Duodenal mucosa (tissue), 2 donors: ENCODE measurements at regions not wholly inside any gene's neighbourhood (a gene's known extent, or its start where the extent isn't known, plus 50 kb on each side); places are given as distances from the start of the nearest gene placed in this dataset.

ENCODE experiments used
- H3K27ac ChIP-seq: one replicate; pipeline ENCODE4 v1.7.0; 2013; ENCODE audit warnings: low read depth, low read length
- H3K27me3 ChIP-seq, 2 donors: one replicate each; pipeline ENCODE4 v1.7.0; 2013; ENCODE audit warnings: low read length in 2 of 2, control low read depth in 1 of 2; ENCODE audit not compliant: insufficient read depth in 2 of 2, control insufficient read depth in 1 of 2
- H3K36me3 ChIP-seq, 2 donors: one replicate each; pipeline ENCODE4 v1.7.0; 2013; ENCODE audit warnings: low read length in 2 of 2, control low read depth in 1 of 2; ENCODE audit not compliant: insufficient read depth in 2 of 2, control insufficient read depth in 1 of 2
- H3K4me1 ChIP-seq, 2 donors: one replicate each; pipeline ENCODE4 v1.7.0; 2013; ENCODE audit warnings: low read length in 2 of 2, control low read depth in 1 of 2; ENCODE audit not compliant: insufficient read depth in 2 of 2, control insufficient read depth in 1 of 2
- H3K4me3 ChIP-seq, 2 donors: one replicate each; pipeline ENCODE4 v1.7.0; 2013; ENCODE audit warnings: low read length in 2 of 2, low read depth in 1 of 2
- H3K9ac ChIP-seq, 2 donors: one replicate each; pipeline ENCODE4 v1.7.0; 2013; ENCODE audit warnings: low read length in 2 of 2, low read depth in 1 of 2
- H3K9me3 ChIP-seq, 2 donors: one replicate each; pipeline ENCODE4 v1.7.0; 2013; ENCODE audit warnings: low read length in 2 of 2, control low read depth in 1 of 2; ENCODE audit not compliant: control insufficient read depth in 1 of 2

GRCh38 chr3:166478356-166478755 is 641.1 kb upstream of the BCHE start:
- no peaks in the 10 kb centered on the region for H3K36me3 ChIP-seq
- no peaks in the 10 kb centered on the region for H3K9me3 ChIP-seq
- no peak overlapping the region for H3K27ac ChIP-seq
- no peaks in the 10 kb centered on the region for H3K4me1 ChIP-seq
- no peak overlapping the region for H3K9ac ChIP-seq
- no peaks in the 10 kb centered on the region for H3K27me3 ChIP-seq
- no peak overlapping the region for H3K4me3 ChIP-seq

GRCh38 chr3:166473501-166473900 is 636.3 kb upstream of the BCHE start:
- Histone ChIP-seq H3K9me3 (no peaks in the 10 kb centered on the region), H3K27ac (no peak overlapping the region), H3K9ac (no peak overlapping the region), H3K36me3 (no peaks in the 10 kb centered on the region), H3K4me3 (no peak overlapping the region), H3K27me3 (no peaks in the 10 kb centered on the region), H3K4me1 (no peaks in the 10 kb centered on the region)

- H3K9ac ChIP-seq: no peak overlapping the region
- no peaks in the 10 kb centered on the region for H3K9me3 ChIP-seq
- H3K27ac ChIP-seq: no peak overlapping the region
- H3K4me3 ChIP-seq: no peak overlapping the region
- H3K27me3 ChIP-seq: no peaks in the 10 kb centered on the region
- H3K36me3 ChIP-seq: no peaks in the 10 kb centered on the region
- H3K4me1 ChIP-seq: no peaks in the 10 kb centered on the region
Observed at GRCh38 chr3:166472015-166472414, 634.8 kb upstream of the BCHE start.

GRCh38 chr3:166471074-166471767 is 634.0 kb upstream of the BCHE start:
- no peak overlapping the region for H3K9ac ChIP-seq
- H3K9me3 ChIP-seq: no peaks in the 10 kb centered on the region
- no peak overlapping the region for H3K27ac ChIP-seq
- no peaks in the 10 kb centered on the region for H3K27me3 ChIP-seq
- no peaks in the 10 kb centered on the region for H3K36me3 ChIP-seq
- H3K4me3 ChIP-seq: no peak overlapping the region
- no peaks in the 10 kb centered on the region for H3K4me1 ChIP-seq

- H3K9me3 ChIP-seq: no peaks in the 10 kb centered on the region
- H3K27me3 ChIP-seq: no peaks in the 10 kb centered on the region
- H3K27ac ChIP-seq: no peak overlapping the region
- no peaks in the 10 kb centered on the region for H3K36me3 ChIP-seq
- peaks cover 0 to 19% of the 10 kb centered on the region in 2 donors for H3K4me1 ChIP-seq
- no peak overlapping the region for H3K9ac ChIP-seq
- H3K4me3 ChIP-seq: no peak overlapping the region
Observed at GRCh38 chr3:166462891-166463470, 625.8 kb upstream of the BCHE start.

GRCh38 chr3:166461626-166462025 is 624.4 kb upstream of the BCHE start:
- peak overlapping the region; percentile 14 to 35 for H3K4me3 ChIP-seq
- H3K36me3 ChIP-seq: no peaks in the 10 kb centered on the region
- peaks cover 0 to 19% of the 10 kb centered on the region in 2 donors for H3K4me1 ChIP-seq
- H3K9ac ChIP-seq: no peak overlapping the region
- H3K9me3 ChIP-seq: no peaks in the 10 kb centered on the region
- no peaks in the 10 kb centered on the region for H3K27me3 ChIP-seq
- H3K27ac ChIP-seq: no peak overlapping the region

- H3K4me1 ChIP-seq: peaks cover 0 to 8% of the 10 kb centered on the region in 2 donors
- no peaks in the 10 kb centered on the region for H3K9me3 ChIP-seq
- H3K27me3 ChIP-seq: no peaks in the 10 kb centered on the region
- H3K9ac ChIP-seq: no peak overlapping the region
- no peak overlapping the region for H3K27ac ChIP-seq
- H3K4me3 ChIP-seq: no peak overlapping the region
- H3K36me3 ChIP-seq: no peaks in the 10 kb centered on the region
Observed at GRCh38 chr3:166457382-166457781, 620.2 kb upstream of the BCHE start.

- H3K36me3 ChIP-seq: no peaks in the 10 kb centered on the region
- H3K27ac ChIP-seq: no peak overlapping the region
- no peaks in the 10 kb centered on the region for H3K9me3 ChIP-seq
- no peak overlapping the region for H3K4me3 ChIP-seq
- H3K4me1 ChIP-seq: peaks cover 0 to 2% of the 10 kb centered on the region in 2 donors
- no peaks in the 10 kb centered on the region for H3K27me3 ChIP-seq
- no peak overlapping the region for H3K9ac ChIP-seq
Observed at GRCh38 chr3:166456286-166456685, 619.1 kb upstream of the BCHE start.

GRCh38 chr3:166455744-166456143 is 618.5 kb upstream of the BCHE start:
- H3K27me3 ChIP-seq: no peaks in the 10 kb centered on the region
- H3K9ac ChIP-seq: no peak overlapping the region
- no peaks in the 10 kb centered on the region for H3K36me3 ChIP-seq
- H3K4me1 ChIP-seq: no peaks in the 10 kb centered on the region
- no peaks in the 10 kb centered on the region for H3K9me3 ChIP-seq
- H3K27ac ChIP-seq: no peak overlapping the region
- no peak overlapping the region for H3K4me3 ChIP-seq

GRCh38 chr3:166453478-166453877 is 616.3 kb upstream of the BCHE start:
- H3K9ac ChIP-seq: no peak overlapping the region
- H3K4me1 ChIP-seq: no peaks in the 10 kb centered on the region
- no peaks in the 10 kb centered on the region for H3K9me3 ChIP-seq
- H3K27ac ChIP-seq: no peak overlapping the region
- no peaks in the 10 kb centered on the region for H3K27me3 ChIP-seq
- no peak overlapping the region for H3K4me3 ChIP-seq
- no peaks in the 10 kb centered on the region for H3K36me3 ChIP-seq
